ENCODE measurements at regions not wholly inside any gene's neighbourhood (a gene's known extent, or its start where the extent isn't known, plus 50 kb on each side); places are given as distances from the start of the nearest gene placed in this dataset.

DNA sequence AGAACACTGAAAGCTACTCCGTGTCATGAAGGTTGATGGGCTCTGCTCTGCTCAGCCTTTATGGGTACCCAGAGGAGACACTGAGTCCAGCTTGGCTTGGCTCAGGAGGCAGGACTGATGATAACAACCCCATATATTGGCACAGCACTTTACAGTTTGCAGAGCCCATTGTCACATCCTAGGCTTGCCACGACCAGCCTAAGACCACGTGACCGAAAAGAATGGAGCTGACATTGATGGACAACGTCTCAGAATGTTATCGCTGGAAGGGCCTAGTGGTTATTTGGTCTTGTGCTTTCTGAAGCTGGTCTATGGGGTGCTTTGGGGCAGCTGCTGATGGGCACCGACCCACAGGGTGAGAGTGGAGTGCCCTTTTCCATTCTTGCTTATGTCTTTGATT, 72.9 kb upstream of the RUNX3 start:
- DNase-seq (ENCODE audit: low read depth, low spot score) = no peak
- no peaks in the 10 kb centered on the region for H3K4me1 ChIP-seq (ENCODE audit: control insufficient read depth, insufficient read depth, low read length)
- H3K9me3 ChIP-seq (ENCODE audit: control insufficient read depth, insufficient read depth, low read length) = no peaks in the 10 kb centered on the region
- H3K27me3 ChIP-seq (ENCODE audit: control insufficient read depth, insufficient read depth, low read length) = no peaks in the 10 kb centered on the region
- WGBS (ENCODE audit: insufficient coverage, insufficient read length) = no CpG with 5 or more reads among the region's 7 CpGs
- H3K27ac ChIP-seq (ENCODE audit: low read length) = no peak overlapping the region
- H3K4me3 ChIP-seq (ENCODE audit: low read length) = no peak overlapping the region
- H3K36me3 ChIP-seq (ENCODE audit: control insufficient read depth, insufficient read depth, low read length) = no peaks in the 10 kb centered on the region; the same call in 1 of the 2 replicates

DNA sequence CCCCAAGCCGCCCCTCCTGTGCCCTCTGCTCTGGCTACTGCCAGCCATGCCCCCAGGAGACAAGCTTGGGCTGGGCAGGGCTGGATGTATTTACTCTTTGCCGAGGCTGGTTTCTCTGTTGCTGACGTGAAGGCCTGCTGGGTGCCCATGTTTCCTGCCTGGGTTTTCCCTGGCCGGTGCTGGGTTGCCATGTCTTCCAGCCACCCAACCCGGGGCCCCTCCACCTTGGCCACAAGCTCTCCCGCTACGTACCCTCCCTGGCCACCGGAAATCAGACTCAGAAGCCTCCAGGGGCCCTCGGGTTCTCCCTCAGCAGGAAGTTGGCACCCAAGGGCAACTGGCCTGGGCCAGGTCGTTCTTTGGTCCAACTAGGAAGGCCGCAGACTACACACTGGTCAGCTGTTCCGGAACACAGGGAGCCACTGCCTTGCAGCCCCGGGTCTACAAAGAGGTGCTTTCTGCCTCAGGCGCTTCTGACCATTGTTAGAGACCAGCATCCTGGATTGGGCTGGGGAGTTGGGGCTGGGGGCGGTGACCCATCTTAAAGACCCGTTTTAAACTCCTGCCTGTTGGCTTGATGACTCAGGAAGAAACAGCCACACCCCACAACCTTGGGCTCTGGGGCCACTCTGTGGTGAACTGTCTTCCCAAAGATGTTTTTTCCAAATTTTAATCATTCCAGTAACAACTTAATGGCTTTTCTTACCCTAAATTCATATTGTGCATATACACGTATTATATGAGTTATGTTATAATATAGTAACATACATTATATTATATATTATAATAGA, 71.2 kb upstream of the RUNX3 start:
- no CpG with 5 or more reads among the region's 17 CpGs for WGBS (ENCODE audit: insufficient coverage, insufficient read length)
- no peaks in the 10 kb centered on the region for H3K4me1 ChIP-seq (ENCODE audit: control insufficient read depth, insufficient read depth, low read length)
- H3K27me3 ChIP-seq (ENCODE audit: control insufficient read depth, insufficient read depth, low read length) = no peaks in the 10 kb centered on the region
- H3K9me3 ChIP-seq (ENCODE audit: control insufficient read depth, insufficient read depth, low read length) = no peaks in the 10 kb centered on the region
- no peaks in the 10 kb centered on the region; the same call in 1 of the 2 replicates for H3K36me3 ChIP-seq (ENCODE audit: control insufficient read depth, insufficient read depth, low read length)
- no peak for DNase-seq (ENCODE audit: low read depth, low spot score)
- H3K27ac ChIP-seq (ENCODE audit: low read length) = no peak overlapping the region
- H3K4me3 ChIP-seq (ENCODE audit: low read length) = no peak overlapping the region

DNA sequence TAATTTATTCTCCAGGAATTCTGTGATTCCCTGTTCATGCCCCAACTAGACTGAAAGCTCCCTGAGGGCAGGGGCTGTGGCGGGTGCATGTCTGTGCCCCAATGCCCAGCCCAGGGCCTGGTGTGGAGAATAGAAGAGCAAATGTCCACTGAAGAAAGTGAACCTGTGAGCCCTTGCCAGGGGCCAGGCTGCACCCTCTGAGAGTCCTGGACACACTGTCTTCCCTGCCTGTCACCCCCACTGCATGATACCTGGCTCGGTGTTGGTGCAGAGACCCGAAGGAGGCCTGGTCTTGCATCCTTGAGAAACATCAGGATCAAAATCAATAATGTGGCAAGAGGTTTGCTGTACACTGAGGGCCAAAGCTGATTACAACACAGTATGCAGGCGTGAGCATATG, 69.8 kb upstream of the RUNX3 start:
- no peaks in the 10 kb centered on the region; the same call in 1 of the 2 replicates for H3K36me3 ChIP-seq (ENCODE audit: control insufficient read depth, insufficient read depth, low read length)
- H3K27me3 ChIP-seq (ENCODE audit: control insufficient read depth, insufficient read depth, low read length) = no peaks in the 10 kb centered on the region
- DNase-seq (ENCODE audit: low read depth, low spot score) = no peak
- H3K4me3 ChIP-seq (ENCODE audit: low read length) = no peak overlapping the region
- H3K4me1 ChIP-seq (ENCODE audit: control insufficient read depth, insufficient read depth, low read length) = no peaks in the 10 kb centered on the region
- H3K9me3 ChIP-seq (ENCODE audit: control insufficient read depth, insufficient read depth, low read length) = no peaks in the 10 kb centered on the region
- H3K27ac ChIP-seq (ENCODE audit: low read length) = no peak overlapping the region
- WGBS (ENCODE audit: insufficient coverage, insufficient read length) = no CpG with 5 or more reads among the region's 4 CpGs

DNA sequence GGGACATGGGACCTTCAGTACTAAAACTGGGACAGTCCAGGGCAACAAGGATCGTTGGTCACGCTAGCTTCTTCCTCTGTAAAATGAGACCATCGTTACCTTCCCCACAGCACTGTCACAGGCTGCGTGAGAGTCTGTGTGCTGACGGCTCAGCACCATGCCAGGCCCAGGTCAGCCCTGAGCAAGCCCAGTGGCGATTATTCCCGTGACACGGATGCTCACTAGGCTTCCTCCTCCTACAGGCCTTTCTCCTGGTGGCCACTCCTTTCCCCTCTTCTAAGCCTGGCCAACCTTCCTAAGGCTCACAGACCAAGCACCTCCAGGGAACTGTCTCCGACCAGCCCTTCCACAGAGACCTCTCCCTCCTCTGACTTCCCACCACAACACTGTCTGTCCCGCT, 69.3 kb upstream of the RUNX3 start:
- Histone ChIP-seq H3K4me3 (ENCODE audit: low read length) (no peak overlapping the region), H3K36me3 (ENCODE audit: control insufficient read depth, insufficient read depth, low read length) (no peaks in the 10 kb centered on the region; the same call in 1 of the 2 replicates), H3K27ac (ENCODE audit: low read length) (no peak overlapping the region), H3K27me3 (ENCODE audit: control insufficient read depth, insufficient read depth, low read length) (no peaks in the 10 kb centered on the region), H3K9me3 (ENCODE audit: control insufficient read depth, insufficient read depth, low read length) (no peaks in the 10 kb centered on the region), H3K4me1 (ENCODE audit: control insufficient read depth, insufficient read depth, low read length) (no peaks in the 10 kb centered on the region)
- no CpG with 5 or more reads among the region's 10 CpGs for WGBS (ENCODE audit: insufficient coverage, insufficient read length)
- DNase-seq (ENCODE audit: low read depth, low spot score) = no peak

DNA sequence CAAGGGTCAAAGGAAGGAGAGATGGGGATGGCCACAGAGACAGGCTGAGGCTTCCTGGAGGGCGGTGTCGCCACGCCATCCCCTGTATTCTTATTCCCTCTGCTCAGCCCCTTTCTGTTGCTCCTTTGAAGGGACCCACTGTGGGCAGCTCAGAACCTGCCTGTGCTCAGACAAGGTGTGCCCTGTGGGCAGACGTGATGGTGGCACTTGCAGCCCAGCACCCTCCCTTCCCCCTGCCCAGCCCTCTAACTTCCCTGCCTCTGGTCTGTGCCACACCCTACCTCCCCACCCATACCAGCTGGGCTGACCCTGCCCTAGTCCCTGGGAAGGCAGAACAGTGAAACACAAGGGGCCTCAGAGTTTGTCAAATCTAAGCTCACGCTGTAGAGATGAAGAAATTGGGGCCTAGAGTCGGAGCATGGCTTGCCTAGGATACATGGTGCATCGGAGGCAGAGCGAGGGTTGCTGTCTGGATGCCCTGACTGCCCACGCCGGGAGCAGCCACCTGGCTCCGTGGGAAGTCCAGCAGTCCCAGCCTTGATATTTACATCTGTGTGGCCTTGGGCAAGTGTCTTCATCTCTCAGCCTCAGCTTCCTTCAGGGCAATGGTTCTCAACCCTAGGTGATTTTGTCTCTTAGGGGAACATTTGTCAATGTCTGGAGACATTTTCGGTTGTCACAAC, 68.6 kb upstream of the RUNX3 start:
- no CpG with 5 or more reads among the region's 12 CpGs for WGBS (ENCODE audit: insufficient coverage, insufficient read length)
- Histone ChIP-seq H3K4me1 (ENCODE audit: control insufficient read depth, insufficient read depth, low read length) (no peaks in the 10 kb centered on the region), H3K4me3 (ENCODE audit: low read length) (no peak overlapping the region)

DNA sequence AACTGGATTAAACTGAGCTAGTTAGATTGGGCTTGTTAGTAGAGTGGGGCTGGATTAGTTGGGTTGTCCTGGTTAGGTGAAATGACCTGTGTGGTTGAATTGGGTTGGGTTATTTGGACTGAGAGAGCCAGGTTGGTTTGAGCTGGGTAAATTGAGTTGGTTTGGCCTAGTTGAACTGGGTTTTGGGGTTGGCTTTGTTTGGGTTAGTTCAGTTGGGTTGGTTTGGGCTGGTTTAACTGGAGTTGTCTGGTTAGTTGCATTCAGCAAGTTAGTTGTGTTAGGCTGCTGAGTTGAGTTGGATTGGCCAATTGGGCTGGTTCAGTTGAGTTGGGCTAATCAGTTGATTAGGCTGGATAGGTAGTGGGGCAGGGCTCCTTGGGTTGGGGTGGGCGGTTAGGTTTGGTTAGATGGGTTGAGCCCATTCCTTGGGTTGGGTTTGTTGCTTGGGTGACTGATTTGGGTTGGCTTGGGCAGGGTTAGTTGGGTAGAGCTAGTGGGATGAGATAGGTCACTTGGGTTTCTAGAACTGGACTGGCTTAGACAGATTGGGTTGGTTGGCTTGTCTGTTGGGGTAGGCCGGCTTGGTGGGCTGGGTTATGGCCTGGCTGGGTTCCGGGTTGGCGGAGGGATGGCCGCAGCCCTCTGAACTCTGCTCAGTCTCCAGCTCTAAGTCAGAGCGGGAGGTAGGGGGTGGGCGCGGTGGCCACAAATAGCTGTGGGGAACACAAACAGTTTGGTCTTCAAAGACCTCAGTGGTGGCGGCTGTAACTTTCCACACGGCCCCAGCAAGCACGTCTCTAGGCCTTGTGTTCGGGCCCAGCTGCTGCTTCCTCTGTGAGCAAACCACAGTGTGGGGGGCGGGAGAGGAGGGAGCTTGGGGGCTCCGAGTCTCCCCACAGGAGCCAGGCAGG, 67.2 kb upstream of the RUNX3 start:
- WGBS (ENCODE audit: insufficient coverage, insufficient read length) = no CpG with 5 or more reads among the region's 14 CpGs
- Histone ChIP-seq H3K36me3 (ENCODE audit: control insufficient read depth, insufficient read depth, low read length) (no peaks in the 10 kb centered on the region; the same call in 1 of the 2 replicates), H3K4me1 (ENCODE audit: control insufficient read depth, insufficient read depth, low read length) (no peaks in the 10 kb centered on the region), H3K4me3 (ENCODE audit: low read length) (no peak overlapping the region), H3K27ac (ENCODE audit: low read length) (no peak overlapping the region), H3K27me3 (ENCODE audit: control insufficient read depth, insufficient read depth, low read length) (no peaks in the 10 kb centered on the region), H3K9me3 (ENCODE audit: control insufficient read depth, insufficient read depth, low read length) (no peaks in the 10 kb centered on the region)
- DNase-seq (ENCODE audit: low read depth, low spot score) = no peak

More for the DNA sequence above, 68.6 kb upstream of the RUNX3 start:
- Histone ChIP-seq H3K36me3 (ENCODE audit: control insufficient read depth, insufficient read depth, low read length) (no peaks in the 10 kb centered on the region; the same call in 1 of the 2 replicates), H3K27me3 (ENCODE audit: control insufficient read depth, insufficient read depth, low read length) (no peaks in the 10 kb centered on the region), H3K9me3 (ENCODE audit: control insufficient read depth, insufficient read depth, low read length) (no peaks in the 10 kb centered on the region), H3K27ac (ENCODE audit: low read length) (no peak overlapping the region)
- DNase-seq (ENCODE audit: low read depth, low spot score) = no peak

DNA sequence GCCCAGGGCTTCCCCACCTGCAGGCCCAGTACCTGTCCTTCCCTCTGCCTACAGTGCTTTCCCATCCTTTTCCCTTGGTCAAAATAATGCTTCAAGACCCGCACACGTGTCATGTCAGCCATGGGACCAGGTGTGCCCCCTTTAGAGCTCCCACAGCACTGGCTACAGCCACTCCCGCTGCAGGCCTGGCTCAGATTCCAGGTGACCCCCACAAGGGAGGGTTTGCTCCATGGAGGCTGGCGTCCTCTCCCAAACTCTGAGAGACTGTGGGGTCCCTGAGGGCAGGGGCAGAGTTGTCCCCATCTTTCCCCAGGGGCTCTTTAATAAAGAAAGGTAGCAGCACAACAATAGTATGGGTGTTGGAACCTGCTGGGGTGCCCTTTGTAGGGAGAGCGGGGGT, 66.4 kb upstream of the RUNX3 start:
- H3K27ac ChIP-seq (ENCODE audit: low read length) = no peak overlapping the region
- WGBS (ENCODE audit: insufficient coverage, insufficient read length) = no CpG with 5 or more reads among the region's 5 CpGs
- no peaks in the 10 kb centered on the region; the same call in 1 of the 2 replicates for H3K36me3 ChIP-seq (ENCODE audit: control insufficient read depth, insufficient read depth, low read length)
- no peaks in the 10 kb centered on the region for H3K4me1 ChIP-seq (ENCODE audit: control insufficient read depth, insufficient read depth, low read length)
- no peak for DNase-seq (ENCODE audit: low read depth, low spot score)
- no peaks in the 10 kb centered on the region for H3K27me3 ChIP-seq (ENCODE audit: control insufficient read depth, insufficient read depth, low read length)
- H3K4me3 ChIP-seq (ENCODE audit: low read length) = no peak overlapping the region
- H3K9me3 ChIP-seq (ENCODE audit: control insufficient read depth, insufficient read depth, low read length) = no peaks in the 10 kb centered on the region

DNA sequence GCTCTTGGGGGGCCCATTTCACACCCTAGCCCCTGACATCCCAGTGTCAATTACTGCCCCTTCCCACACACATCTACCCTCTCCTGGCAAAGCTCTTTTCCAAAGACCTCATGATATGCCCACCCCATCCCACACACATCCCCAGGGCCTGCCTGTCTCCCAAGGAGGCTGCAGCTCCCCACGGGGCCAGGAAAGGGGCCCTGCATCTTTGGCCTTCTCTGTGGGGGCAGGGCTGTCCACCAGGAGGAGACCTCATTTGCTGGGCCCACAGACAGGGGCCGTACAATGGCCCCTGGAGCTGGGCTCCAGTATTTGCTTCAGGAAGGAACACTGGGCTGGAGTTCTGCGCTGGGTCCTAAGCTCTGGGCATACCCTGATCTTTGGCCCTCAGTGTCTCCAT, 65.6 kb upstream of the RUNX3 start:
- Histone ChIP-seq H3K4me1 (ENCODE audit: control insufficient read depth, insufficient read depth, low read length) (no peaks in the 10 kb centered on the region), H3K4me3 (ENCODE audit: low read length) (no peak overlapping the region), H3K27ac (ENCODE audit: low read length) (no peak overlapping the region), H3K9me3 (ENCODE audit: control insufficient read depth, insufficient read depth, low read length) (no peaks in the 10 kb centered on the region), H3K27me3 (ENCODE audit: control insufficient read depth, insufficient read depth, low read length) (no peaks in the 10 kb centered on the region), H3K36me3 (ENCODE audit: control insufficient read depth, insufficient read depth, low read length) (no peaks in the 10 kb centered on the region; the same call in 1 of the 2 replicates)
- WGBS (ENCODE audit: insufficient coverage, insufficient read length) = no CpG with 5 or more reads among the region's 3 CpGs
- no peak for DNase-seq (ENCODE audit: low read depth, low spot score)

DNA sequence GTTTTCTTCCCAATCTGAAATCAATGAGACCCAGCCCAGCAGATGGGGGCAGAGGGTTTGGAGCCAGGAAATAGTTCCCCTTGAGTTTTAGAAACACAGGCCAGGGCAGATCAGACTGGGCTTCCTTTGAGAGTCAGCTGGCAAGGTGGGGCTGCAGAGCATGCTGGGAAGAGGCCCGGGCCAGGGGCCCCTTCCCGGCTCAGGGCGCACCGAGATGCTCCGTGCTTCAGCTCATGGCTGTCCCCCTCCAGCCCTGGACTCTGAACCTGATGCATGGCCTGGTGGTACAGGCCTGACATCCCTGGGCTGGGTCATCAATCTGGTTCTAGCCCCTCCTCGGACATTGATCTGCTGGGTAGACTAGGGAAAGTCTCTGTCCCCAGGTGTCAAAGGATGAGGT, 65.1 kb upstream of the RUNX3 start:
- Histone ChIP-seq H3K36me3 (ENCODE audit: control insufficient read depth, insufficient read depth, low read length) (no peaks in the 10 kb centered on the region; the same call in 1 of the 2 replicates), H3K4me1 (ENCODE audit: control insufficient read depth, insufficient read depth, low read length) (no peaks in the 10 kb centered on the region), H3K27ac (ENCODE audit: low read length) (no peak overlapping the region), H3K4me3 (ENCODE audit: low read length) (no peak overlapping the region), H3K27me3 (ENCODE audit: control insufficient read depth, insufficient read depth, low read length) (no peaks in the 10 kb centered on the region), H3K9me3 (ENCODE audit: control insufficient read depth, insufficient read depth, low read length) (no peaks in the 10 kb centered on the region)
- WGBS (ENCODE audit: insufficient coverage, insufficient read length) = no CpG with 5 or more reads among the region's 6 CpGs
- DNase-seq (ENCODE audit: low read depth, low spot score) = no peak
